ENCODE measurements at regions not wholly inside any gene's neighbourhood (a gene's known extent, or its start where the extent isn't known, plus 50 kb on each side); places are given as distances from the start of the nearest gene placed in this dataset.

DNA sequence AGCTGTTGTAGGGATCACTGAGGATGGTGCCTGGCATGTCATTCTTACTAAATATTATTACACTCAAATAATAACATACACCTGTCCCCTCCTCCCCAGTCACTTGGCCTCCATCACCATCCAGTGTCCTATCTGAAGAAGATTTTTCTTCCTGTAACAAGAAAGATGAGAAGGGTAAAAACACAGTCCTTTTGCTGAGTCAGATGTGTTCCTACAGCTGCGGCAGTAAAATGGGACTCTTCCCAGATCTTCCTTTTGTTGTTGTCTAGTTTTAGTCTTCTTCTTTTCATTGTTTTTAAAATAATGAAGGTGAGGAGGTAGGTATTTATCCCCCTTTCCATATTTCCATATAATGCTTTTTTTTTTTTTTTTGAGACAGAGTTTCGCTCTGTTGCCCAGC, 83.1 kb upstream of the RFLNA start:
- CTCF ChIA-PET (ENCODE audit: partially characterized antibody) = no interaction called here

More for the DNA sequence above, 83.1 kb upstream of the RFLNA start:
- Histone ChIP-seq H2BK120ac (replicated peaks; ENCODE audit: low read depth, low read length) (no peak overlapping the region), H2BK15ac (ENCODE audit: low read length) (no peak overlapping the region), H3K9me3 (ENCODE audit: insufficient read depth in 2 of 2, low read depth in 1 of 2, low read length in 1 of 2) (peaks cover 10 to 11% of the 10 kb centered on the region in 2 experiments), H3K79me2 (ENCODE audit: control insufficient read depth in 1 of 2, insufficient read depth in 2 of 2, low read length in 2 of 2) (no peaks in the 10 kb centered on the region), H4K20me1 (replicated peaks in 1 of 2; ENCODE audit: control insufficient read depth in 1 of 2, insufficient read depth in 2 of 2, low read length in 2 of 2) (no peaks in the 10 kb centered on the region), H2AFZ (ENCODE audit: low read length) (no peak overlapping the region), H2BK5ac (ENCODE audit: low read depth, low read length) (no peak overlapping the region), H3K4me2 (ENCODE audit: insufficient read depth in 1 of 2, low read depth in 2 of 2, low read length in 2 of 2) (no peak overlapping the region), H2AK5ac (ENCODE audit: low read depth, low read length) (no peak overlapping the region; the same call in 1 of the 2 replicates), H3K23ac (ENCODE audit: insufficient read length) (no peak overlapping the region), H3K27ac (ENCODE audit: low read depth, low read length) (no peak overlapping the region), H3K56ac (replicated peaks; ENCODE audit: insufficient read length, low read depth, low read length) (no peak overlapping the region), H3K27me3 (replicated peaks in 1 of 4; ENCODE audit: control insufficient read depth in 3 of 4, extremely low read depth in 1 of 4, insufficient read depth in 3 of 4, low read length in 3 of 4) (no peaks in the 10 kb centered on the region), H4K8ac (ENCODE audit: extremely low read depth, insufficient read depth, low read length) (no peak overlapping the region), H3K23me2 (ENCODE audit: low read depth, low read length) (no peaks in the 10 kb centered on the region), H3K4ac (replicated peaks; ENCODE audit: insufficient read length, low read depth, low read length) (no peak overlapping the region), H3K14ac (ENCODE audit: insufficient read length) (no peak overlapping the region), H2BK12ac (ENCODE audit: low read depth, low read length) (no peak overlapping the region), H3K18ac (ENCODE audit: extremely low read depth, low read length) (no peak overlapping the region), H2BK20ac (ENCODE audit: low read length) (no peak overlapping the region), H4K5ac (ENCODE audit: insufficient read length, low read depth, low read length) (no peak overlapping the region), H3K4me3 (ENCODE audit: extremely low read depth in 1 of 4, insufficient read depth in 2 of 4, low read depth in 3 of 4, low read length in 4 of 4) (no peak overlapping the region), H3K79me1 (ENCODE audit: low read depth, low read length) (no peaks in the 10 kb centered on the region), H3K4me1 (replicated peaks in 1 of 4; ENCODE audit: control insufficient read depth in 3 of 4, insufficient read depth in 4 of 4, low read length in 3 of 4) (no peaks in the 10 kb centered on the region; a peak in 1 of 7 replicates), H4K91ac (replicated peaks; ENCODE audit: insufficient read length, low read length) (no peak overlapping the region), H3K9ac (replicated peaks in 1 of 4; ENCODE audit: extremely low read depth in 1 of 4, low read depth in 3 of 4, low read length in 3 of 4) (no peak overlapping the region), H3K36me3 (ENCODE audit: control insufficient read depth in 2 of 4, insufficient read depth in 4 of 4, low read length in 3 of 4) (no peaks in the 10 kb centered on the region)
- TF ChIP-seq TCF12 (IDR thresholded peaks at IDR 0.05; ENCODE audit: low read depth, low read length) = no peak
- no peak for TF ChIP-seq GTF2F1 (IDR thresholded peaks at IDR 0.05; ENCODE audit: borderline replicate concordance, low read depth, low read length)
- TF ChIP-seq SIN3A (conservative IDR thresholded peaks at IDR 0.05 in 1 of 2, IDR thresholded peaks at IDR 0.05 in 1 of 2; ENCODE audit: low read depth in 1 of 2, low read length in 2 of 2) = no peak
- FAIRE-seq (no peak), DNase-seq (ENCODE audit: low read depth in 1 of 2, low spot score in 2 of 2) (no peak)
- POLR2A ChIA-PET (ENCODE audit: partially characterized antibody) = interaction anchor here (1.8 kb wide), 1 partner anchor 11 kb away, joined by 4 read pairs; no protein-coding TSS in a partner anchor
- 88% methylated on average over 2 of the region's 2 CpGs; no CpG with 5 or more reads in 1 of the 2 experiments for WGBS, 2 experiments (ENCODE audit: extremely low coverage in 1 of 2, insufficient coverage in 1 of 2, insufficient read length in 1 of 2, insufficient replicate concordance in 2 of 2, low coverage in 1 of 2, low lambda C conversion rate in 2 of 2, missing lambda C conversion rate in 1 of 2)
